B cell (primary cell): ENCODE measurements at regions not wholly inside any gene's neighbourhood (a gene's known extent, or its start where the extent isn't known, plus 50 kb on each side); places are given as distances from the start of the nearest gene placed in this dataset.
A peak's percentile ranks its signal among the peaks of the same experiment; 100 is the strongest.

Source experiments
- ATAC-seq: fragments of 200-7000 bp; cut with Tn5 transposase; one replicate; pipeline ENCODE4 v1.10.0; 2021; ENCODE audit warnings: low read depth, mild to moderate bottlenecking, moderate number of reproducible peaks, moderate library complexity
- CTCF ChIA-PET: fragments of 350-600 bp; sonication (Branson Sonifier 250); formaldehyde crosslinking; loops from one replicate; lab custom pipeline; 2021; ENCODE audit warnings: antibody characterized with exemption, inconsistent platforms; lab: Charles Lee
- POLR2A ChIA-PET: fragments of 350-600 bp; sonication (Branson Sonifier 250); formaldehyde crosslinking; loops from one replicate; lab custom pipeline; 2021; ENCODE audit warnings: antibody characterized with exemption; lab: Charles Lee
- DNase-seq: peaks from one replicate; pipeline ENCODE4 v3.0.0; 2013
- H2AFZ ChIP-seq: 2 replicates; pipeline ENCODE4 v1.6.1; 2012; ENCODE audit warnings: mild to moderate bottlenecking, low read depth, low read length; ENCODE audit not compliant: insufficient read depth, poor library complexity, severe bottlenecking
- H3K27ac ChIP-seq, 2 donors: 1 replicate in 1 of 2; 2 replicates in 1 of 2; pipeline ENCODE4 v1.5.1; 2012 to 2013; ENCODE audit warnings: low read length in 2 of 2, mild to moderate bottlenecking in 2 of 2, moderate library complexity in 1 of 2
- H3K27me3 ChIP-seq, 4 experiments: fragments of 200-600 bp in 1 of 4; sonication (generic) in 1 of 4; replicated peaks in 1 of 4; 1 replicate in 2 of 4; 2 replicates in 2 of 4; pipeline versions ENCODE4 v1.6.1 to v1.7.0; 2013 to 2016; ENCODE audit warnings: low read length in 3 of 4, mild to moderate bottlenecking in 2 of 4, mixed read lengths in 1 of 4, moderate library complexity in 1 of 4; ENCODE audit not compliant: insufficient read depth in 4 of 4, control insufficient read depth in 3 of 4; ENCODE audit errors: control extremely low read depth in 1 of 4
- H3K36me3 ChIP-seq, 2 experiments: replicated peaks in 1 of 2; 1 replicate in 1 of 2; 2 replicates in 1 of 2; pipeline versions ENCODE4 v1.6.1 to v1.7.1; 2013; ENCODE audit warnings: low read length in 1 of 2; ENCODE audit not compliant: insufficient read depth in 2 of 2, control insufficient read depth in 1 of 2; ENCODE audit errors: control extremely low read depth in 1 of 2, extremely low read depth in 1 of 2
- H3K4me1 ChIP-seq, 2 donors: fragments of 200-600 bp in 1 of 2; sonication (generic) in 1 of 2; 1 replicate in 1 of 2; 2 replicates in 1 of 2; pipeline versions ENCODE4 v1.5.1 to v1.6.1; 2013 to 2017; ENCODE audit warnings: low read length in 2 of 2; ENCODE audit not compliant: control insufficient read depth in 2 of 2, insufficient read depth in 2 of 2
- H3K4me2 ChIP-seq: replicated peaks from 2 replicates; pipeline ENCODE3; 2012; ENCODE audit warnings: mild to moderate bottlenecking, low read depth, low read length; ENCODE audit not compliant: poor library complexity, severe bottlenecking
- H3K4me3 ChIP-seq, 5 experiments: fragments of 200-600 bp in 1 of 5; sonication (generic) in 1 of 5; 1 replicate in 3 of 5; 2 replicates in 2 of 5; pipeline versions ENCODE4 v1.5.1 to v1.7.0; 2011 to 2016; ENCODE audit warnings: low read length in 4 of 5, mild to moderate bottlenecking in 4 of 5, low read depth in 2 of 5, control low read depth in 1 of 5, moderate library complexity in 1 of 5; ENCODE audit not compliant: insufficient read depth in 1 of 5; ENCODE audit errors: control extremely low read depth in 1 of 5, extremely low read depth in 1 of 5
- H3K79me2 ChIP-seq: fragments of 200-600 bp; sonication (generic); one replicate; pipeline ENCODE4 v1.6.0; 2016; ENCODE audit warnings: low read length; ENCODE audit not compliant: control insufficient read depth, insufficient read depth
- H3K9ac ChIP-seq: fragments of 200-600 bp; sonication (generic); 2 replicates; pipeline ENCODE4 v1.6.1; 2017; ENCODE audit warnings: mild to moderate bottlenecking, low read length, moderate library complexity
- H3K9me3 ChIP-seq, 3 donors: one replicate each; pipeline versions ENCODE4 v1.6.1 to v1.7.1; 2013; ENCODE audit warnings: low read length in 2 of 3; ENCODE audit not compliant: control insufficient read depth in 2 of 3, insufficient read depth in 1 of 3; ENCODE audit errors: control extremely low read depth in 1 of 3
- H4K20me1 ChIP-seq: 2 replicates; pipeline ENCODE4 v1.6.0; 2012; ENCODE audit warnings: mild to moderate bottlenecking, low read length; ENCODE audit not compliant: insufficient read depth, control insufficient read depth, poor library complexity, severe bottlenecking
- H3K27ac Mint-ChIP-seq: one replicate; pipeline ENCODE4 v1.8.0; 2021; ENCODE audit warnings: mixed read lengths
- H3K27me3 Mint-ChIP-seq: one replicate; pipeline ENCODE4 v1.8.0; 2021; ENCODE audit warnings: mixed read lengths
- H3K4me1 Mint-ChIP-seq: one replicate; pipeline ENCODE4 v1.8.0; 2021; ENCODE audit warnings: mixed read lengths
- H3K4me3 Mint-ChIP-seq: one replicate; pipeline ENCODE4 v1.8.0; 2021; ENCODE audit warnings: mixed read lengths
- H3K9me3 Mint-ChIP-seq: one replicate; pipeline ENCODE4 v1.8.0; 2022; ENCODE audit warnings: mixed read lengths; ENCODE audit not compliant: insufficient read depth
- CTCF ChIP-seq: fragments of 200-600 bp; IDR thresholded peaks from one replicate; pipeline ENCODE4 v1.8.0; 2022; ENCODE audit warnings: antibody characterized with exemption, mild to moderate bottlenecking
- EZH2 ChIP-seq: IDR thresholded peaks from 2 replicates; pipeline ENCODE4 v1.6.1; 2012; ENCODE audit warnings: borderline replicate concordance, low read depth, mild to moderate bottlenecking, moderate library complexity, low read length; ENCODE audit not compliant: insufficient read depth, poor library complexity, severe bottlenecking
- WGBS: methylation state at CpG from one replicate; pipeline ENCODE4 v1.1.5; 2013; ENCODE audit warnings: missing lambda C conversion rate; ENCODE audit not compliant: insufficient coverage; 5-methylcytosine and 5-hydroxymethylcytosine counted together
- intact Hi-C: fragments of 100-400 bp; cut with micrococcal nuclease; formaldehyde crosslinking; loops from one replicate; pipeline ENCODE4 v1.10.0; 2022

- no CpG with 5 or more reads among the region's 2 CpGs for WGBS
- H3K4me3 ChIP-seq: peak overlapping the region; percentile 48 to 79 (median 61)
- DNase-seq (no peak), ATAC-seq (no peak)
- H3K27me3 Mint-ChIP-seq: no peaks in the 10 kb centered on the region
- peak overlapping the region; percentile 91 for H3K4me3 Mint-ChIP-seq
- no peaks in the 10 kb centered on the region for H3K9me3 ChIP-seq
- no peaks in the 10 kb centered on the region for H3K9me3 Mint-ChIP-seq
- CTCF ChIA-PET: interaction anchor here (0.7 to 1.9 kb wide), 33 partner anchors 10 to 1261 kb away, joined by 3 to 14 read pairs (median 4); partner anchors contain the start of gene SLC9B1
- TF ChIP-seq EZH2: no peak
- TF ChIP-seq CTCF: no peak
- intact Hi-C loops: loop anchor here (2.0 to 5.0 kb wide), 2 partner anchors 72 to 668 kb away; partner anchors contain the start of genes BDH2 and NFKB1
- H3K27me3 ChIP-seq: no peaks in the 10 kb centered on the region
- H3K4me1 Mint-ChIP-seq: peaks cover 5% of the 10 kb centered on the region
- H3K4me2 ChIP-seq: peak overlapping the region; percentile 78
- POLR2A ChIA-PET: interaction anchor here (0.6 kb wide), 2 partner anchors 266 to 661 kb away, joined by 3 read pairs; no protein-coding TSS in a partner anchor
- H3K9ac ChIP-seq: peak overlapping the region; percentile 70
- H4K20me1 ChIP-seq: no peaks in the 10 kb centered on the region
- H3K36me3 ChIP-seq: no peaks in the 10 kb centered on the region
- no peaks in the 10 kb centered on the region for H3K79me2 ChIP-seq
- H2AFZ ChIP-seq: peak overlapping the region; percentile 82
- peaks cover 0 to 5% of the 10 kb centered on the region in 2 donors for H3K4me1 ChIP-seq
- peak overlapping the region; percentile 59 for H3K27ac Mint-ChIP-seq
- peak overlapping the region in 1 of 2 donors; percentile 38 for H3K27ac ChIP-seq
These were observed 70.7 kb upstream of the NFKB1 start for GRCh38 chr4:102430461-102430910.

- Histone ChIP-seq H3K27ac (no peak overlapping the region), H3K36me3 (no peaks in the 10 kb centered on the region), H3K27me3 (no peaks in the 10 kb centered on the region), H3K4me1 (peaks cover 0 to 5% of the 10 kb centered on the region in 2 donors), H3K4me3 (peak overlapping the region; percentile 48 to 95 (median 63)), H3K9ac (peak overlapping the region; percentile 70), H3K4me2 (peak overlapping the region; percentile 78), H2AFZ (peak overlapping the region; percentile 82), H3K79me2 (no peaks in the 10 kb centered on the region), H3K9me3 (no peaks in the 10 kb centered on the region), H4K20me1 (no peaks in the 10 kb centered on the region)
- H3K4me3 Mint-ChIP-seq: peak overlapping the region; percentile 91
- H3K27me3 Mint-ChIP-seq: no peaks in the 10 kb centered on the region
- peaks cover 5% of the 10 kb centered on the region for H3K4me1 Mint-ChIP-seq
- ChIA-PET POLR2A (no interaction called here), CTCF (interaction anchor here (0.8 to 1.9 kb wide), 13 partner anchors 14 to 1262 kb away, joined by 3 to 14 read pairs (median 4); partner anchors contain the start of genes SLC9B1 and SLC9B2)
- H3K9me3 Mint-ChIP-seq: no peaks in the 10 kb centered on the region
- TF ChIP-seq EZH2 (no peak), CTCF (peak; percentile 68)
- ATAC-seq (no peak), DNase-seq (no peak)
- intact Hi-C loops: loop anchor here (1.0 to 5.0 kb wide), 8 partner anchors 71 to 767 kb away; partner anchors contain the start of genes BDH2, CENPE, NFKB1 and SLC39A8
- no peak overlapping the region for H3K27ac Mint-ChIP-seq
These were observed 69.6 kb upstream of the NFKB1 start for GRCh38 chr4:102431608-102431961.
